Endothelial cell of hepatic sinusoid (primary cell): ENCODE measurements at regions not wholly inside any gene's neighbourhood (a gene's known extent, or its start where the extent isn't known, plus 50 kb on each side); places are given as distances from the start of the nearest gene placed in this dataset.

Experiments
- in situ Hi-C: cut with HindIII; loops from 2 replicates; pipeline ENCODE4 v1.10.0; 2017; ENCODE audit warnings: low sequenced_read_pairs

- in situ Hi-C loops, result no loop called here
Measured at GRCh38 chr1:239322369-239322768, 64.0 kb upstream of the CHRM3 start.

- in situ Hi-C loops, result no loop called here
Measured at GRCh38 chr1:239321877-239322276, 64.5 kb upstream of the CHRM3 start.

DNA sequence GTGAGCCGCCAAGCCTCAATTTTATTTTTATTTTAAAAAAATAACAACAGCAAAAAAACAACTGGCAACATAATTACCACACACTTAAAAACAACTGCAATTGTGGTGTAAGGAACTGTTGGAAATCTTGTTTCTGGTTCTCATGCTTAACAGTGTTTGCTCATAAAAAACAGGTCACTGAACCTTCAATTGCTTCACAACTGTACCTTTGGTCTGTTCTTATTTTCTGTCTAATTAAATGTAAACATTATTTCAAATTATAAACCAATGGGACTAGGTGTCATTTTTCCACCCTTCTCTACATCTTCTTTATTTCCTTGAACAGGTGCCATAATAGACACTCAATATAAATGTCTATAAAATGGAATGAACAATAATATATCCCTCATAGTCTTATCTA, 68.4 kb upstream of the CHRM3 start:
- in situ Hi-C loops, result no loop called here

GRCh38 chr1:239315631-239316217, 70.6 kb upstream of the CHRM3 start:
- in situ Hi-C loops, result no loop called here

- in situ Hi-C loops, result no loop called here
Measured at GRCh38 chr1:239311331-239311730, 75.0 kb upstream of the CHRM3 start.

DNA sequence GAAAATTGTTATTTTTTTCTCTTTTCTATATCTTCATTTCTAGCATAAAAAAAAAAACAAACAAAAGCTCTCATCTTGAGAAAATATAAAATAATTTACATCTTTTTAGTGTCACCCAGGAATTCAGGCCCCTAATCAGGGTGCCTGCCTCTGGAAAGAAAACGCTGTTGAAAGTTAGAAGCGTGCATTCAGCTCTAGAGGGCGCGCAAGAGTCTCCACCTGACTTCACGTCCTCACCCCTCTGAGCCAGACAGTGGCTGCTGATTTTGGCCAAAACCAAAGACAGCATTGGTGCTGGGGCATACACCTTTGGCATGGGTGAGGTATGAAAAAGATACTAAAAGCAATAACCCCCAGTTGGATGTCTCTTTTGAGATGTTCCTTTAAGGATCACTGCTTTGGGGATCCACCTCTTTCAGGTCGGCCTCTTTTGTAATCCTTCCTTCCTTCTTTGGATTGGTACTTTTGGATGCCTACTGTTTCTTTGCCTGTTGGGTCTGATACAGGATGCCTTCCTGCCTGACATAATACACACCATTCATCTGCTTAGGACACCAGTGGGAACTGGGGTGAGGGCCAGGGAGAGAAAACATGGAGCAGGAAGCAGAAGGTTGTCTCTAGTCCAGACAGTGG, 77.6 kb upstream of the CHRM3 start:
- in situ Hi-C loops, result no loop called here

GRCh38 chr1:239307886-239308285, 78.5 kb upstream of the CHRM3 start:
- in situ Hi-C loops, result no loop called here

DNA sequence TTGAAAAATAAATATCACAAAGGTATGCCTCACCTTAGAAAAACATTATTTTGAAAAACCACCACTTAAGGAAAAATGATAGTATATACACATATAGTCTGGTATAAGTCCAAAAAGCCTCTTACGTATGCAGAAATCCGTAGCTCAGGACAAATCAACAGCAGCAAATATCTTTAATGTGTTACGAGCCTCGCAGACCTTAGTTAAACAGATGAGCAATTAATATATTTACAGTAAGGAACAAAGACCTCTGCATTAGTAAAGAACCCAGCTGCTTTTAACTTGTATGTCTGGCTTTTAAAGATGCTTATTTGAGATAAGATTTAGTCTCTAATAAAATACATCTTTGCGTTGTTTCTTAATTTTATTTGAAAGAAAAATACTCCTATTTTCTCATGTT, 79.9 kb upstream of the CHRM3 start:
- in situ Hi-C loops, result no loop called here

- in situ Hi-C loops, result no loop called here
Measured at GRCh38 chr1:239303289-239303688, 83.1 kb upstream of the CHRM3 start.

- in situ Hi-C loops, result no loop called here
Measured at GRCh38 chr1:239302696-239303095, 83.7 kb upstream of the CHRM3 start.

DNA sequence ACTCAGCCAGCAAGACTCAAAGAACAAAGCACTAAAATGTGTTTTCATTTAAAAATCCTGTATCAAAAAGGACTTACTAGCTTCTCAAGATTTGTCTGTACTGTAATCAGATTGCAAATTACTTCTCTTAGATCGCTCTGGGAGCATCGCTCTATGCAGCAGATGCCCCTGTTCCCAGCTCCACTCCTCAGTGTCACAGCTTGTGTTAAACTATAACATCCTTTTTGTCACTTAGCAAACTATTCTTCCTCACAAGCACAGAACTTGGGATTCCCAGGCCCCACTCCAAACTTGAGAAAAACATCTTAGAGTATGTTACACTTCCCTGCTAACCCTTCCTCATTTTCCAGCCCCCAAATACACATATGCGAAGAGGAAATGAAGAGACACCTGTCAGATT, 85.1 kb upstream of the CHRM3 start:
- in situ Hi-C loops, result no loop called here

DNA sequence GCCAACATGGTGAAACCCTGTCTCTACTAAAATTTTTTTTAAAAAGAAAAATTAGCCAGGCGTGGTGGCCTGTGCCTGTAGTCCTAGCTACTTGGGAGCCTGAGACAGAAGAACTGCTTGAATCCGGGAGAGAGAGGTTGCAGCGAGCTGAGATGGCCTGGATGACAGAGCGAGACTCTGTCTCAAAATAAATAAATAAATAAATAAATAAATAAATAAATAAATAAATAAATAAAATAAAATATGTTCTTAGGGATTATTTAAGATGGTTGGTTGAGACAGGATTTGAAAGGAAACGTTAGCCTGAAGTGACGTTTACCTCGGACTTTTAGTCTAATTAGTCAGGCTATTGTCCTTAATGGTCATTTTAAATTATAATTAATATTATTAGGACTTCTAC, 88.5 kb upstream of the CHRM3 start:
- in situ Hi-C loops, result no loop called here

GRCh38 chr1:239293350-239294110, 92.8 kb upstream of the CHRM3 start:
- in situ Hi-C loops, result no loop called here

DNA sequence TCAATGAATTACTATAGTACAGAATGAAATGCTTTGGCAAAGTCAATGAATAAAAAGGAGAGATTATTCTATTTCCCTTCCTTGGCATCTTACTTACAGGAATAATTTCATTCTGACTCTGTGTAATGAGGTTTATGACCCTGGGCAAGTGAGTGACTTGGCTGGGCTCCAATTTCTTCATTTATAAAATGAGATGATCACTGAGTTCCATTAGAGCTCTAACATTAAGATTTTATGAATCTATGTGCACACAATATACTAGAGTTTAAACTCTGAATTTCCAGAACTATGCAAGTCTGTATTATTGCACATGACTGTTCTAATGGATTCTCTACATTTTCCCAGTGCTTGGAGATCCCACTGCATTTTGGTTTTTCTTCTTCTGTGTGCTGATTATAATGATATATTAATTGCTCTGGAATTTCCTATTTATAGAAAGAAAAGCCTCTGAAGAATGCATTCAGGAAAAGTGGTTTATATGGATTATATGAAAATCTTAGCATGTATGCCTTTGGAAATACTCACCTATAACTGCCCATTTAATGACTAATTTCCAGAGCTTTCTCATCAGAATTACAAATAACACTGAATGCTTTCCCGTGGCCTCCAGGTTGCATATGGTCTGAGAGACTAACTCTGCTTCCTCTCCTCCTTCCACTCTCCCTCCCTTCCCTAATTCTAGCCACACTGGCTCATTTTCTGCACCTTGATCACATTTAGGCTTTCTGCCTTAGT, 97.4 kb upstream of the CHRM3 start:
- in situ Hi-C loops, result no loop called here

GRCh38 chr1:239287296-239287695, 99.1 kb upstream of the CHRM3 start:
- in situ Hi-C loops, result no loop called here

GRCh38 chr1:239283216-239283615, 103.2 kb upstream of the CHRM3 start:
- in situ Hi-C loops, result no loop called here

- in situ Hi-C loops, result no loop called here
Measured at GRCh38 chr1:239282411-239282810, 104.0 kb upstream of the CHRM3 start.

GRCh38 chr1:239276051-239276450, 110.3 kb upstream of the CHRM3 start:
- in situ Hi-C loops, result no loop called here

DNA sequence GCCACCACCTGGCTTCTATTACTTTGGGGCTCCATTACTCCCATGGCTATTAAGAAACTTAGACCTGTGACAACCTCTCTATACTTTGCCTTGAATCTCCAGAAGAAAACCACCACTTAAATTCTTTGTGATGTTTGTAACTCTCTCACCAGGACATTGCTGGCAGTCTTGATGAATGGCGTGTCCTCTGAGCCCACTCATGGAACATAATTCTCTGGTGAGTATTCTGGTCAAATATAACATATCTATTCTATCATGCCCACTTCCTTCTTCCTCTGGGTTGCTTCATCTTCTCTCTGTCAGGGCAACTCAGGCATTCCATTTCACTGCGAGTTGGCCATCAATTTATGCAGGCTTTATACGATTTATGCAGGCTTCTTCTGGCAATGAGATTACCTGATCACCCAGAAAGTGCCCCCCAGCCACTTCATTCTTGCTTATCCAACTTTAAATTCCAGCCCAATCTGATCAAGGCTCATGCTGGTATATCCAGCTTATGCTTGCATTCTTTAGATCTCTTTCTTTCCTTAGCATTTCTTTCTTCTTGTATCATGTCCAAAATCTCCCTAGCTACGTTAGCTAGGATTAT, 112.0 kb upstream of the CHRM3 start:
- in situ Hi-C loops, result no loop called here

- in situ Hi-C loops, result no loop called here
Measured at GRCh38 chr1:239270509-239270908, 115.9 kb upstream of the CHRM3 start.

- in situ Hi-C loops, result no loop called here
Measured at GRCh38 chr1:239269706-239270105, 116.7 kb upstream of the CHRM3 start.
